ENCODE measurements at regions not wholly inside any gene's neighbourhood (a gene's known extent, or its start where the extent isn't known, plus 50 kb on each side); places are given as distances from the start of the nearest gene placed in this dataset.

GRCh38 chr17:77815127-77815905 is 143.2 kb upstream of the TNRC6C start:
- DNase-seq, result no peak

GRCh38 chr17:77817953-77818352 is 140.6 kb upstream of the TNRC6C start:
- no peak for DNase-seq

- no peak for DNase-seq
Measured at GRCh38 chr17:77819497-77819896, 139.0 kb upstream of the TNRC6C start.

- no peak for DNase-seq
Measured at GRCh38 chr17:77821114-77821513, 137.4 kb upstream of the TNRC6C start.

- DNase-seq, result no peak
Measured at GRCh38 chr17:77822302-77823030, 136.0 kb upstream of the TNRC6C start.

GRCh38 chr17:77824102-77824779 is 134.3 kb upstream of the TNRC6C start:
- DNase-seq, result no peak

GRCh38 chr17:77824780-77825280 is 133.7 kb upstream of the TNRC6C start:
- no peak for DNase-seq

GRCh38 chr17:77825621-77826020 is 132.9 kb upstream of the TNRC6C start:
- no peak for DNase-seq

GRCh38 chr17:77826132-77826873 is 132.2 kb upstream of the TNRC6C start:
- DNase-seq, result no peak

GRCh38 chr17:77827039-77827438 is 131.5 kb upstream of the TNRC6C start:
- no peak for DNase-seq

GRCh38 chr17:77827511-77827910 is 131.0 kb upstream of the TNRC6C start:
- DNase-seq, result no peak

GRCh38 chr17:77828749-77829539 is 129.6 kb upstream of the TNRC6C start:
- DNase-seq, result no peak

GRCh38 chr17:77829843-77830799 is 128.4 kb upstream of the TNRC6C start:
- no peak for DNase-seq

GRCh38 chr17:77830816-77831473 is 127.6 kb upstream of the TNRC6C start:
- no peak for DNase-seq

- DNase-seq, result no peak
Measured at GRCh38 chr17:77831474-77832179, 126.9 kb upstream of the TNRC6C start.

- no peak for DNase-seq
Measured at GRCh38 chr17:77832180-77832560, 126.3 kb upstream of the TNRC6C start.

- DNase-seq, result no peak
Measured at GRCh38 chr17:77833769-77834168, 124.7 kb upstream of the TNRC6C start.

GRCh38 chr17:77834170-77835115 is 124.1 kb upstream of the TNRC6C start:
- DNase-seq, result peak; percentile 91

Measured in 8988T (cell line).